BLaER1 (cell line): ENCODE measurements at regions not wholly inside any gene's neighbourhood (a gene's known extent, or its start where the extent isn't known, plus 50 kb on each side); places are given as distances from the start of the nearest gene placed in this dataset.

Source experiments
- H3K27ac ChIP-seq: shearing (Covaris generic); formaldehyde crosslinking; 2 replicates; pipeline ENCODE4 v1.8.1; 2022
- H3K27me3 ChIP-seq: shearing (Covaris generic); formaldehyde crosslinking; 2 replicates; pipeline ENCODE4 v1.8.1; 2022
- H3K36me3 ChIP-seq: shearing (Covaris generic); formaldehyde crosslinking; 2 replicates; pipeline ENCODE4 v1.8.1; 2022
- H3K4me1 ChIP-seq: shearing (Covaris generic); formaldehyde crosslinking; 2 replicates; pipeline ENCODE4 v1.8.1; 2022
- H3K4me2 ChIP-seq: shearing (Covaris generic); formaldehyde crosslinking; 2 replicates; pipeline ENCODE4 v1.8.1; 2022
- H3K4me3 ChIP-seq: shearing (Covaris generic); formaldehyde crosslinking; 2 replicates; pipeline ENCODE4 v1.8.1; 2022
- H3K9ac ChIP-seq: shearing (Covaris generic); formaldehyde crosslinking; 2 replicates; pipeline ENCODE4 v1.8.1; 2022
- H3K9me3 ChIP-seq: shearing (Covaris generic); formaldehyde crosslinking; 2 replicates; pipeline ENCODE4 v1.8.1; 2022
- H4K20me1 ChIP-seq: shearing (Covaris generic); formaldehyde crosslinking; 2 replicates; pipeline ENCODE4 v1.8.1; 2022
- Cebpa-rat ChIP-seq: shearing (Covaris generic); IDR thresholded peaks from 2 replicates; pipeline ENCODE4 v1.8.1; 2022

- Histone ChIP-seq H3K27me3 (no peaks in the 10 kb centered on the region), H3K4me1 (peaks cover 22% of the 10 kb centered on the region), H3K4me3 (no peak overlapping the region), H3K36me3 (no peaks in the 10 kb centered on the region), H4K20me1 (no peaks in the 10 kb centered on the region), H3K4me2 (no peak overlapping the region), H3K9ac (no peak overlapping the region), H3K9me3 (peaks cover 12% of the 10 kb centered on the region; the same call in 1 of the 2 replicates), H3K27ac (no peak overlapping the region)
- no peak for TF ChIP-seq Cebpa-rat
These were observed 118.4 kb downstream of the RHOU start for GRCh38 chr1:228853637-228854036.

GRCh38 chr1:228854907-228855306 lies 119.6 kb downstream of the RHOU start:
- no peak overlapping the region for H3K27ac ChIP-seq
- H4K20me1 ChIP-seq: no peaks in the 10 kb centered on the region
- no peaks in the 10 kb centered on the region for H3K36me3 ChIP-seq
- no peak overlapping the region for H3K4me2 ChIP-seq
- H3K9me3 ChIP-seq: peaks cover 12% of the 10 kb centered on the region; the same call in 1 of the 2 replicates
- no peak overlapping the region for H3K9ac ChIP-seq
- H3K4me1 ChIP-seq: peaks cover 22% of the 10 kb centered on the region
- no peak; the same call in 1 of the 2 replicates for TF ChIP-seq Cebpa-rat
- no peaks in the 10 kb centered on the region for H3K27me3 ChIP-seq
- no peak overlapping the region for H3K4me3 ChIP-seq

GRCh38 chr1:228857611-228858010 lies 122.3 kb downstream of the RHOU start:
- Histone ChIP-seq H4K20me1 (no peaks in the 10 kb centered on the region), H3K4me3 (no peak overlapping the region), H3K27ac (no peak overlapping the region), H3K4me1 (peaks cover 1% of the 10 kb centered on the region), H3K9ac (no peak overlapping the region), H3K4me2 (no peak overlapping the region), H3K9me3 (0 out of 2 replicates have a peak, but pooled peaks cover 4% of the 10 kb centered on the region), H3K27me3 (no peaks in the 10 kb centered on the region), H3K36me3 (no peaks in the 10 kb centered on the region)
- TF ChIP-seq Cebpa-rat: no peak

GRCh38 chr1:228860911-228861831 lies 125.9 kb downstream of the RHOU start:
- no peak overlapping the region for H3K4me3 ChIP-seq
- no peak overlapping the region for H3K9ac ChIP-seq
- H3K27ac ChIP-seq: no peak overlapping the region
- no peaks in the 10 kb centered on the region for H3K27me3 ChIP-seq
- H3K36me3 ChIP-seq: no peaks in the 10 kb centered on the region
- no peaks in the 10 kb centered on the region for H4K20me1 ChIP-seq
- H3K4me1 ChIP-seq: peaks cover 28% of the 10 kb centered on the region
- H3K4me2 ChIP-seq: no peak overlapping the region
- no peaks in the 10 kb centered on the region for H3K9me3 ChIP-seq
- no peak for TF ChIP-seq Cebpa-rat

GRCh38 chr1:228861832-228862180 lies 126.5 kb downstream of the RHOU start:
- peaks cover 34% of the 10 kb centered on the region for H3K4me1 ChIP-seq
- H3K4me3 ChIP-seq: no peak overlapping the region
- no peak for TF ChIP-seq Cebpa-rat
- no peaks in the 10 kb centered on the region for H3K27me3 ChIP-seq
- H3K4me2 ChIP-seq: no peak overlapping the region
- H4K20me1 ChIP-seq: no peaks in the 10 kb centered on the region
- no peaks in the 10 kb centered on the region for H3K9me3 ChIP-seq
- no peak overlapping the region for H3K27ac ChIP-seq
- no peak overlapping the region for H3K9ac ChIP-seq
- H3K36me3 ChIP-seq: no peaks in the 10 kb centered on the region

GRCh38 chr1:228862542-228863505 lies 127.5 kb downstream of the RHOU start:
- no peaks in the 10 kb centered on the region for H4K20me1 ChIP-seq
- H3K9me3 ChIP-seq: no peaks in the 10 kb centered on the region

GRCh38 chr1:228863776-228864175 lies 128.5 kb downstream of the RHOU start:
- Histone ChIP-seq H3K4me3 (no peak overlapping the region), H4K20me1 (no peaks in the 10 kb centered on the region), H3K9ac (no peak overlapping the region), H3K27ac (peak overlapping the region; percentile 61; the same call in 1 of the 2 replicates), H3K9me3 (no peaks in the 10 kb centered on the region), H3K4me2 (peak overlapping the region; percentile 74), H3K27me3 (no peaks in the 10 kb centered on the region), H3K4me1 (peaks cover 54% of the 10 kb centered on the region), H3K36me3 (no peaks in the 10 kb centered on the region)
- no peak for TF ChIP-seq Cebpa-rat

More at GRCh38 chr1:228862542-228863505, 127.5 kb downstream of the RHOU start:
- H3K4me3 ChIP-seq: no peak overlapping the region
- no peak overlapping the region for H3K9ac ChIP-seq
- no peak for TF ChIP-seq Cebpa-rat
- no peaks in the 10 kb centered on the region for H3K27me3 ChIP-seq
- no peak overlapping the region for H3K4me2 ChIP-seq
- H3K4me1 ChIP-seq: peaks cover 44% of the 10 kb centered on the region
- H3K36me3 ChIP-seq: no peaks in the 10 kb centered on the region
- no peak overlapping the region for H3K27ac ChIP-seq

GRCh38 chr1:228865627-228866330 lies 130.5 kb downstream of the RHOU start:
- no peak for TF ChIP-seq Cebpa-rat
- Histone ChIP-seq H3K9ac (no peak overlapping the region), H3K4me2 (peak overlapping the region; percentile 63), H3K27ac (no peak overlapping the region), H3K9me3 (no peaks in the 10 kb centered on the region), H3K27me3 (no peaks in the 10 kb centered on the region), H4K20me1 (no peaks in the 10 kb centered on the region), H3K4me3 (no peak overlapping the region), H3K4me1 (peaks cover 55% of the 10 kb centered on the region), H3K36me3 (no peaks in the 10 kb centered on the region)

GRCh38 chr1:228866468-228866867 lies 131.2 kb downstream of the RHOU start:
- Histone ChIP-seq H3K27me3 (no peaks in the 10 kb centered on the region), H3K36me3 (no peaks in the 10 kb centered on the region), H3K27ac (0 out of 2 replicates have a peak overlapping the region, but pooled peaks have one; percentile 0), H4K20me1 (no peaks in the 10 kb centered on the region), H3K4me3 (no peak overlapping the region), H3K4me1 (peaks cover 55% of the 10 kb centered on the region), H3K4me2 (peak overlapping the region; percentile 63), H3K9me3 (no peaks in the 10 kb centered on the region), H3K9ac (no peak overlapping the region)
- TF ChIP-seq Cebpa-rat: no peak
